ENCODE measurements at regions not wholly inside any gene's neighbourhood (a gene's known extent, or its start where the extent isn't known, plus 50 kb on each side); places are given as distances from the start of the nearest gene placed in this dataset.

- TF ChIP-seq POLR2A (IDR thresholded peaks at IDR 0.05): no peak
- no peak for TF ChIP-seq CTCF (IDR thresholded peaks at IDR 0.05)
- Histone ChIP-seq H3K9me3 (no peaks in the 10 kb centered on the region), H3K27me3 (no peaks in the 10 kb centered on the region), H3K36me3 (replicated peaks in 1 of 2; ENCODE audit: insufficient read depth in 1 of 2, low read depth in 2 of 2) (no peaks in the 10 kb centered on the region), H3K4me3 (no peak overlapping the region), H3K4me1 (no peaks in the 10 kb centered on the region), H3K27ac (no peak overlapping the region)
- 47 to 50% methylated on average over 9 of the region's 9 CpGs for WGBS, 2 donors
- intact Hi-C loops (cut with DNase I): no loop called here
- ATAC-seq: no peak
- DNase-seq: no peak
Measured at GRCh38 chr16:61237884-61238485, 798.3 kb downstream of the CDH8 start.

GRCh38 chr16:61233713-61234112 lies 802.5 kb downstream of the CDH8 start:
- no peak for ATAC-seq

GRCh38 chr16:61228371-61228770 lies 807.9 kb downstream of the CDH8 start:
- Histone ChIP-seq H3K27me3 (no peaks in the 10 kb centered on the region), H3K9me3 (no peaks in the 10 kb centered on the region), H3K4me3 (no peak overlapping the region), H3K27ac (no peak overlapping the region), H3K36me3 (replicated peaks in 1 of 2; ENCODE audit: insufficient read depth in 1 of 2, low read depth in 2 of 2) (no peaks in the 10 kb centered on the region), H3K4me1 (no peaks in the 10 kb centered on the region)
- ATAC-seq: no peak
- no peak for TF ChIP-seq CTCF (IDR thresholded peaks at IDR 0.05)
- TF ChIP-seq POLR2A (IDR thresholded peaks at IDR 0.05): no peak
- DNase-seq: no peak
- WGBS, 2 donors: 59 to 77% methylated on average over 1 of the region's 1 CpG
- intact Hi-C loops (cut with DNase I): no loop called here

More at GRCh38 chr16:61233713-61234112, 802.5 kb downstream of the CDH8 start:
- Histone ChIP-seq H3K4me1 (no peaks in the 10 kb centered on the region), H3K27me3 (no peaks in the 10 kb centered on the region), H3K9me3 (no peaks in the 10 kb centered on the region), H3K36me3 (replicated peaks in 1 of 2; ENCODE audit: insufficient read depth in 1 of 2, low read depth in 2 of 2) (no peaks in the 10 kb centered on the region), H3K27ac (no peak overlapping the region), H3K4me3 (no peak overlapping the region)
- no peak for DNase-seq
- intact Hi-C loops (cut with DNase I): no loop called here
- WGBS, 2 donors: 20 to 33% methylated on average over 3 of the region's 3 CpGs
- TF ChIP-seq CTCF (IDR thresholded peaks at IDR 0.05) (no peak), POLR2A (IDR thresholded peaks at IDR 0.05) (no peak)

- Histone ChIP-seq H3K4me3 (no peak overlapping the region), H3K9me3 (no peaks in the 10 kb centered on the region), H3K4me1 (no peaks in the 10 kb centered on the region), H3K27me3 (no peaks in the 10 kb centered on the region), H3K27ac (no peak overlapping the region), H3K36me3 (replicated peaks in 1 of 2; ENCODE audit: insufficient read depth in 1 of 2, low read depth in 2 of 2) (no peaks in the 10 kb centered on the region)
- no peak for DNase-seq
- 43 to 54% methylated on average over 3 of the region's 3 CpGs for WGBS, 2 donors
- TF ChIP-seq CTCF (IDR thresholded peaks at IDR 0.05): no peak
- ATAC-seq: no peak
- intact Hi-C loops (cut with DNase I): no loop called here
Measured at GRCh38 chr16:61215605-61216004, 820.6 kb downstream of the CDH8 start.

GRCh38 chr16:61214780-61215179 lies 821.5 kb downstream of the CDH8 start:
- intact Hi-C loops (cut with DNase I): no loop called here
- 46 to 66% methylated on average over 3 of the region's 3 CpGs for WGBS, 2 donors
- no peaks in the 10 kb centered on the region for H3K36me3 ChIP-seq (replicated peaks in 1 of 2; ENCODE audit: insufficient read depth in 1 of 2, low read depth in 2 of 2)
- no peak for TF ChIP-seq CTCF (IDR thresholded peaks at IDR 0.05)
- no peak for TF ChIP-seq POLR2A (IDR thresholded peaks at IDR 0.05)
- H3K9me3 ChIP-seq: no peaks in the 10 kb centered on the region
- no peak overlapping the region for H3K4me3 ChIP-seq
- ATAC-seq (no peak), DNase-seq (no peak)
- H3K27ac ChIP-seq: no peak overlapping the region
- no peaks in the 10 kb centered on the region for H3K27me3 ChIP-seq
- H3K4me1 ChIP-seq: no peaks in the 10 kb centered on the region
